Osteoblast (primary cell): ENCODE measurements at regions not wholly inside any gene's neighbourhood (a gene's known extent, or its start where the extent isn't known, plus 50 kb on each side); places are given as distances from the start of the nearest gene placed in this dataset.

Experiments used
- DNase-seq: peaks from one replicate; pipeline ENCODE4 v3.0.0; 2011; ENCODE audit warnings: low spot score, mixed read lengths; ENCODE audit not compliant: insufficient read length; ENCODE audit errors: missing footprints
- H2AFZ ChIP-seq: 2 replicates; pipeline ENCODE4 v1.6.0; 2011; ENCODE audit warnings: mild to moderate bottlenecking, low read length
- H3K27ac ChIP-seq: 2 replicates; pipeline ENCODE4 v1.5.1; 2011; ENCODE audit warnings: mild to moderate bottlenecking, low read depth, low read length, moderate library complexity
- H3K27me3 ChIP-seq: 2 replicates; pipeline ENCODE4 v1.6.0; 2012; ENCODE audit warnings: mild to moderate bottlenecking, control low read depth, inconsistent platforms, low read length, moderate library complexity; ENCODE audit not compliant: insufficient read depth
- H3K36me3 ChIP-seq: 2 replicates; pipeline ENCODE4 v1.5.1; 2011; ENCODE audit warnings: mild to moderate bottlenecking, low read length, control low read depth, moderate library complexity; ENCODE audit not compliant: insufficient read depth
- H3K4me1 ChIP-seq: 2 replicates; pipeline ENCODE4 v1.5.1; 2011; ENCODE audit warnings: mild to moderate bottlenecking, low read length, control low read depth, moderate library complexity; ENCODE audit not compliant: insufficient read depth
- H3K4me2 ChIP-seq: 2 replicates; pipeline ENCODE4 v1.6.0; 2011; ENCODE audit warnings: mild to moderate bottlenecking, low read length; ENCODE audit not compliant: insufficient read depth
- H3K4me3 ChIP-seq: fragments of 200-600 bp; sonication (generic); 3 replicates; pipeline ENCODE4 v1.5.1; 2012; ENCODE audit warnings: mild to moderate bottlenecking, low read length, inconsistent platforms; ENCODE audit not compliant: insufficient read depth
- H3K79me2 ChIP-seq: 2 replicates; pipeline ENCODE4 v1.6.0; 2012; ENCODE audit warnings: mild to moderate bottlenecking, low read length, control low read depth, inconsistent platforms; ENCODE audit not compliant: insufficient read depth
- H3K9me3 ChIP-seq: 2 replicates; pipeline ENCODE4 v1.5.1; 2011; ENCODE audit warnings: low read depth, low read length, control low read depth
- H4K20me1 ChIP-seq: 2 replicates; pipeline ENCODE4 v1.6.0; 2012; ENCODE audit warnings: mild to moderate bottlenecking, low read length, control low read depth; ENCODE audit not compliant: insufficient read depth
- CTCF ChIP-seq: IDR thresholded peaks from 2 replicates; pipeline ENCODE4 v1.5.1; 2011; ENCODE audit warnings: mild to moderate bottlenecking, low read depth, low read length, moderate library complexity; ENCODE audit errors: extremely low read depth

- no peak overlapping the region for H3K4me3 ChIP-seq
- H3K27me3 ChIP-seq = peaks cover 23% of the 10 kb centered on the region
- no peak for TF ChIP-seq CTCF
- no peaks in the 10 kb centered on the region for H3K4me1 ChIP-seq
- peak; percentile 66 for DNase-seq
- H3K36me3 ChIP-seq = no peaks in the 10 kb centered on the region
- H3K9me3 ChIP-seq = no peaks in the 10 kb centered on the region
- no peaks in the 10 kb centered on the region for H4K20me1 ChIP-seq
- no peak overlapping the region for H2AFZ ChIP-seq
- H3K4me2 ChIP-seq = no peak overlapping the region
- no peaks in the 10 kb centered on the region for H3K79me2 ChIP-seq
- H3K27ac ChIP-seq = no peak overlapping the region
Observed at GRCh38 chr6:166866839-166867637, 89.3 kb downstream of the RNASET2 start.

GRCh38 chr6:166864333-166864732 lies 92.0 kb downstream of the RNASET2 start:
- Histone ChIP-seq H3K36me3 (no peaks in the 10 kb centered on the region), H3K27ac (no peak overlapping the region), H3K9me3 (no peaks in the 10 kb centered on the region), H2AFZ (no peak overlapping the region), H3K4me2 (no peak overlapping the region), H3K4me1 (no peaks in the 10 kb centered on the region), H4K20me1 (no peaks in the 10 kb centered on the region), H3K4me3 (no peak overlapping the region), H3K79me2 (no peaks in the 10 kb centered on the region), H3K27me3 (peaks cover 47% of the 10 kb centered on the region)
- peak; percentile 37 for DNase-seq
- TF ChIP-seq CTCF = no peak

DNA sequence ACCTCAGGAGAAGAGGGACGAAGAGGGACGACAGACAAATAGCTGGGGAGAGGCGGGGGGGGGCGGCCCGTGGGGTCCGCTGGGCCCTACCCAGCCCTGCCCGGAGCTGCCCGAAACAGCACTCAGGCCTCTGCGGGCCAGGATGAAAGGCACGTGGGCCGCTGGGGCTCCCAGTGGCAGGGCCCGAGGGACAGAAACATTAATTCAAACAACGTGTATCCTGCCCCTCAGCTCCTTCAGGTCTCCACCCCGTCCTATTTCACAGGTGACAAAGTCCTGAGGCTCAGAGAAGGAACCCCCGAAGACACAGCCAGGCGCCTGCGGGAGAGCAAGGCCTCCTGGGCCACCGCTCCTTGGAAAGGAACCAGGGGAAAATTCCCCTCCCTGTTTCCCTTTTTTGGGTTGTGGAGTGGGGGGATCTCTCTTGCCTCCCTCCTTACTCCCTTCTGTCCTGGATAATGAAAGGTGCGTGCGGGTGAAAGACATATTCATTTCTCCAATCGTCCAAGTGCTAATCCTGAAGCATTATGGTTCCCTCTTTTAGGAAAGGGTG lies 93.3 kb downstream of the RNASET2 start:
- peak; percentile 51 for DNase-seq
- H3K9me3 ChIP-seq = no peaks in the 10 kb centered on the region
- peak overlapping the region; percentile 36 for H3K4me2 ChIP-seq
- TF ChIP-seq CTCF = no peak
- H3K79me2 ChIP-seq = no peaks in the 10 kb centered on the region
- no peaks in the 10 kb centered on the region for H4K20me1 ChIP-seq
- no peaks in the 10 kb centered on the region for H3K4me1 ChIP-seq
- no peak overlapping the region for H2AFZ ChIP-seq
- peaks cover 49% of the 10 kb centered on the region for H3K27me3 ChIP-seq
- H3K36me3 ChIP-seq = no peaks in the 10 kb centered on the region
- no peak overlapping the region for H3K27ac ChIP-seq
- H3K4me3 ChIP-seq = peak overlapping the region; percentile 48

DNA sequence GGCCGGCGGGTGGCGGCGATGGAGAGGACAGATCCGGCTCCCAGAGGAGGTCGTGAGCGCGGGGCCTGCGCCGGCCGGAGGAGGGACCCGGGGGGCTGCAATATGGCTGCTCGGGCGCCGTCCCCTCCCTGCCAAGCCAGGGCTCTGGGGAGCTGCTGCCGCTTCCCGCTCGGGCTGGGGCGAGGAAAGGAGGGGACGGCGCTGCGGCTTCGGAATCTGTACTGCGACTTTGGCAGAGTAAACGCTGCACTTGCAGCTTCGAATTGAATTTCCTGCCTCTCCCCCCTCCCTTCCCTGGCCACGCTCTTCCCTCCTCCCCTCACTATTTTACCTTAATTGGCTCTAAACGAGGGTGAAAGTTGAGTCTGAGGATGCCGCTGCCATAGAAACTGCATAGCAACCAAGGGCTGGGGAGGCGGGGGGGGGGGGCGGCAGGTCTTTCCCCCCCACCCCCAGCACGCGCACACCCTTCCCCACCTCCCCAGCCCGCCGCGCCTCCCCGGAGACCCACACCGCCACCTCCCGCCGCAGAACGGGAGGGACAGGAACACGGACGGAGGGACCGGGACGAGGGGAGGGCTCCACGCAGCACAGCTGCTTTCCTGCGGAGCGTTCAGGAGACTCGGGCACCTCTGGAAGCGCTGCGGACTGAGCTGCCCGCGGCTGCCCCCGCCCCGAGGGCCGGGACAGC lies 93.9 kb downstream of the RNASET2 start:
- H3K27ac ChIP-seq = no peak overlapping the region
- no peak overlapping the region for H2AFZ ChIP-seq
- peak overlapping the region; percentile 48 for H3K4me3 ChIP-seq
- H3K4me1 ChIP-seq = no peaks in the 10 kb centered on the region
- TF ChIP-seq CTCF = no peak
- H3K36me3 ChIP-seq = no peaks in the 10 kb centered on the region
- H3K79me2 ChIP-seq = no peaks in the 10 kb centered on the region
- no peaks in the 10 kb centered on the region for H4K20me1 ChIP-seq
- DNase-seq = peak; percentile 68
- peaks cover 49% of the 10 kb centered on the region for H3K27me3 ChIP-seq
- peak overlapping the region; percentile 61 for H3K4me2 ChIP-seq
- no peaks in the 10 kb centered on the region for H3K9me3 ChIP-seq
